Peyer's patch (tissue), 4 donors: ENCODE measurements at regions not wholly inside any gene's neighbourhood (a gene's known extent, or its start where the extent isn't known, plus 50 kb on each side); places are given as distances from the start of the nearest gene placed in this dataset.

Experiments
- DNase-seq, 3 donors: peaks; one replicate each; pipeline ENCODE4 v3.0.0-alpha.2; 2017 to 2019
- H3K27ac ChIP-seq, 4 donors: fragments of 200-600 bp; sonication (generic); one replicate each; pipeline ENCODE4 v1.5.1; 2016 to 2019
- H3K27me3 ChIP-seq, 2 donors: fragments of 200-600 bp; sonication (generic); one replicate each; pipeline ENCODE4 v1.5.1; 2019
- H3K36me3 ChIP-seq, 3 donors: fragments of 200-600 bp; sonication (generic); one replicate each; pipeline ENCODE4 v1.5.1; 2016 to 2019
- H3K4me1 ChIP-seq, 4 donors: fragments of 200-600 bp; sonication (generic); one replicate each; pipeline ENCODE4 v1.5.1; 2016 to 2019
- H3K4me3 ChIP-seq, 4 donors: fragments of 200-600 bp; sonication (generic); 1 replicate in 3 of 4; 2 replicates in 1 of 4; pipeline ENCODE4 v1.5.1; 2016 to 2019; ENCODE audit warnings: mild to moderate bottlenecking in 1 of 4
- H3K9me3 ChIP-seq, 4 donors: fragments of 200-600 bp; sonication (generic); one replicate each; pipeline ENCODE4 v1.5.1; 2016 to 2019; ENCODE audit warnings: mild to moderate bottlenecking in 1 of 4
- CTCF ChIP-seq, 6 experiments: fragments of 450-650 bp in 4 of 6; fragments of 200-600 bp in 2 of 6; sonication (generic) in 1 of 6; IDR thresholded peaks; one replicate each; pipeline ENCODE4 v1.5.1; 2017 to 2019; ENCODE audit warnings: antibody characterized with exemption in 6 of 6, mild to moderate bottlenecking in 3 of 6, moderate library complexity in 1 of 6
- POLR2A ChIP-seq, 2 donors: fragments of 450-650 bp; IDR thresholded peaks; one replicate each; pipeline ENCODE4 v1.5.1; 2017; ENCODE audit warnings: antibody characterized with exemption in 2 of 2, mild to moderate bottlenecking in 2 of 2, moderate library complexity in 2 of 2

DNA sequence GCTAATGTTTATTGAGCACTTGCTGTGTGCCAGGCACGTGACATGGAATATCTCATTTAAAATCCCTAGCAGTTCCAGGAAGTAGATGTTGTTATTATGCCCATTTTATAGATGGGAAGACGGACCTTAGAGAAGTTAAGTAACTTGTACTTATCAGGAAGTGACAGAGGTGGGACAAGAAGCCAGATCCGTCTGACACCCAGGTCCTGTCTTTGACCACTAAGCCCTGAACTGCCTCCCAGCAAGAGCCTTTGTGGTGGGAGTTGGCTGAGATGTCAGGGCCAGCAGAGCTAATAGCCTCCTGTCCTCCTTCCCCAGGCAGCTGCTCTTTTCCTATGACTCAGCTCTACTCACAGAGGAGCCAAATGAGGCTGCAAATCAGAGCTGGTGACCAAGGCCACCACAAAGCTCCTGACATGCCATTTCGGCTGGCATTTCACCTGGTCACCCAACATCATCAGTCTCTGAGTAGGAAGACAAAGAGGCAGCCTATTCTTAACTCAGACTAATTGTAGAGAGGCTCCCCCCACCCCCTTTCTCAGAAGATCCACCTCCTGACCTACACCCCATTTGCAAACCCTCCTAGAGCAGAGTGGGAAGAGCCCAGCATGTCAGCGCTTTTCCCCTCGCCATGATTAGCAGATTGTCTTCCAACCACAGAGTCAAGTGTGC is 175.1 kb upstream of the KIT start:
- H3K4me1 ChIP-seq: no peaks in the 10 kb centered on the region

DNA sequence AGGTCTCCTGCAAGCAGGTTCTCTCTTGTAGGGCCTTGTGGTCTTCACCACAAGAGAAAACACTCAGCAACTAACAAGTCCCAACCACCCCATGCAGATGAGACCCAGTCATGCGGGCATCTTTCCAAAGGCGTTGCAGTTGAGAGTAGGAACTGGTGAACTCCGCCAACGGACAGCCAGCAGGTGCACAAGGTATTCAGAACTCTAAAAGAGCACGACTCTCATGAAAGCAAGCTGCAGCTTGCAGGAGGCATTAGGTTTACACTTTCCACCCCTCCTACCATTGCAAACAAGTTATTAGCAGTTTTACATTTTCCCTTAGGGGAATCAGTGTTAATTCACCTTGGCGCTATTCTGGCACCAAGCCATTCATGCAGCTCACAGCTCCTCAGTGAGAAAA is 173.4 kb upstream of the KIT start:
- no peaks in the 10 kb centered on the region for H3K4me1 ChIP-seq

More for the DNA sequence above, 175.1 kb upstream of the KIT start:
- TF ChIP-seq CTCF (IDR thresholded peaks at IDR 0.05) (no peak), POLR2A (IDR thresholded peaks at IDR 0.05) (no peak)
- Histone ChIP-seq H3K36me3 (no peaks in the 10 kb centered on the region), H3K9me3 (no peaks in the 10 kb centered on the region), H3K4me3 (no peak overlapping the region), H3K27me3 (no peaks in the 10 kb centered on the region), H3K27ac (no peak overlapping the region)
- DNase-seq: no peak

GRCh38 chr4:54487491-54487890 is 170.3 kb upstream of the KIT start:
- no peak for DNase-seq
- TF ChIP-seq POLR2A (IDR thresholded peaks at IDR 0.05): no peak
- TF ChIP-seq CTCF (IDR thresholded peaks at IDR 0.05): no peak
- Histone ChIP-seq H3K27ac (no peak overlapping the region), H3K36me3 (no peaks in the 10 kb centered on the region), H3K9me3 (no peaks in the 10 kb centered on the region), H3K27me3 (no peaks in the 10 kb centered on the region), H3K4me3 (no peak overlapping the region), H3K4me1 (no peaks in the 10 kb centered on the region)

More for the DNA sequence above, 173.4 kb upstream of the KIT start:
- Histone ChIP-seq H3K36me3 (no peaks in the 10 kb centered on the region), H3K4me3 (no peak overlapping the region), H3K9me3 (no peaks in the 10 kb centered on the region), H3K27ac (no peak overlapping the region), H3K27me3 (no peaks in the 10 kb centered on the region)
- no peak for TF ChIP-seq CTCF (IDR thresholded peaks at IDR 0.05)
- TF ChIP-seq POLR2A (IDR thresholded peaks at IDR 0.05): no peak
- DNase-seq: no peak

GRCh38 chr4:54493862-54494261 is 163.9 kb upstream of the KIT start:
- TF ChIP-seq CTCF (IDR thresholded peaks at IDR 0.05) (no peak), POLR2A (IDR thresholded peaks at IDR 0.05) (no peak)

GRCh38 chr4:54495091-54495490 is 162.7 kb upstream of the KIT start:
- H3K4me1 ChIP-seq: no peaks in the 10 kb centered on the region
- no peaks in the 10 kb centered on the region for H3K9me3 ChIP-seq
- H3K27ac ChIP-seq: no peak overlapping the region
- no peak for DNase-seq
- H3K36me3 ChIP-seq: no peaks in the 10 kb centered on the region
- no peak overlapping the region for H3K4me3 ChIP-seq
- TF ChIP-seq CTCF (IDR thresholded peaks at IDR 0.05): no peak
- TF ChIP-seq POLR2A (IDR thresholded peaks at IDR 0.05): no peak
- H3K27me3 ChIP-seq: no peaks in the 10 kb centered on the region

More at GRCh38 chr4:54493862-54494261, 163.9 kb upstream of the KIT start:
- Histone ChIP-seq H3K27ac (no peak overlapping the region), H3K9me3 (no peaks in the 10 kb centered on the region), H3K27me3 (no peaks in the 10 kb centered on the region), H3K4me1 (no peaks in the 10 kb centered on the region), H3K36me3 (no peaks in the 10 kb centered on the region), H3K4me3 (no peak overlapping the region)
- no peak for DNase-seq

DNA sequence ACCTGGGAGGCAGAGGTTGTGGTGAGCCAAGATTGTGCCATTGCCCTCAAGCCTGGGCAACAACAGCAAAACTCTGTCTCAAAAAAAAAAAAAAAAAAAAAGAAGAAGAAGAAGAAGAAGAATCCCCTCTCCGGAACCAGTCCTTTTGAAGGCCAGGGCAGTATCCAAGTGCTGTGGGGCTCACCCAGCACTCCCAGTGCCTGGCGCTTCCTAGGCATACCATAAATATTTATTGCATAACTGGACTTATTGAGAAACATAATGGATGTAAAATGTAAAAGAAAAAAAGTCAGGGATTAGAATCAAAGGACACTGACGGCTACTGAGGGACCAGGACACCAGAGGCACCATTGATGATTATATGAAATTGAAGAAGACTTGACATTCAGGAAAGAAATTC is 162.1 kb upstream of the KIT start:
- DNase-seq: no peak
- no peak overlapping the region for H3K27ac ChIP-seq
- no peaks in the 10 kb centered on the region for H3K4me1 ChIP-seq
- H3K27me3 ChIP-seq: no peaks in the 10 kb centered on the region
- no peak overlapping the region for H3K4me3 ChIP-seq
- TF ChIP-seq CTCF (IDR thresholded peaks at IDR 0.05) (no peak), POLR2A (IDR thresholded peaks at IDR 0.05) (no peak)
- H3K9me3 ChIP-seq: no peaks in the 10 kb centered on the region
- no peaks in the 10 kb centered on the region for H3K36me3 ChIP-seq
